NAMALWA (cell line): ENCODE measurements at regions not wholly inside any gene's neighbourhood (a gene's known extent, or its start where the extent isn't known, plus 50 kb on each side); places are given as distances from the start of the nearest gene placed in this dataset.

Experiments
- DNase-seq: peaks from one replicate; pipeline ENCODE4 v3.0.0-alpha.2; 2015; ENCODE audit warnings: low spot score

DNA sequence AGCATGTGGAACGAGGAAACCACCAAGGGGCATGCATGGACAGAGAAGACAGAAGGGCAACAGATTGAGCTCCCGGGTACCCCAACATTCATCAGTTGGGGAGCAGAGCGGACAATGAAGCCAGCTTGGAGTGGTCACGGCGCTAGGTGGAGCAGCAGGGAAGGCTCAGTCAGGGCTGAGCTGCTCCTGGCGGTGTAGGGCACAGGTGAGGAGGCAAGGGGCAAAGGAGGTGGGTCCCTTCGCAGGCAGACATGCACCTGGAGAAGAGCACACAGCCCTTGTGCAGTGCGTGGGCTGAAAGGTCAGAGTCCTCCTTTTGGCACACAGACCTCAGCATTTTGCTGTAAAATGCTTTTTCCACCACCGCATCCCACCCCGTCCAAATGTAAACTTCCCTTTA lies 90.0 kb upstream of the SLC6A6 start:
- DNase-seq: no peak

DNA sequence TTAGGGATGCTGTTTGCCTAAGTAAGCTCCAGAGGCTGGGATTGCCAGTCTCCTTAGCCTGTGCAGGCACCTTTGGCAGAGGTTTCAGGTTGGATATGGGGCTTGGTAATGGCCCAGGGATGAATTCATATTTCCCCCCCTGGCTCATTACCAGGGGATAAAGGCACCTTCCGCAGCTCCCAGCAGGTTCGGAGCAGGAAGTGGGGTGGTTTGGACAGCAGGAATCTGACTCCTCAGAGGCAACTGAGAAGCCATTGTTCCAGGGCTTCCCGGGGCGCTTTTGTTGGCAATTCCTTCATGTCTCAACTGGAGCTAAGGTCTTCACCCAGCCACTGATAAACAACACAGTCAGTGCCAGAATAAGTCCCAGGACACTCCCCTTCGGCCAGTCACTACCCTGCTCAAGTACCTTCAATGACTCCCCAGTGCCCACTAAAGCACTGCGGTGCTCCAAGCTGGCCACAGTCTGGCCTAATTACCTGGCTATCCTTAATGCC lies 85.3 kb upstream of the SLC6A6 start:
- DNase-seq: no peak

DNA sequence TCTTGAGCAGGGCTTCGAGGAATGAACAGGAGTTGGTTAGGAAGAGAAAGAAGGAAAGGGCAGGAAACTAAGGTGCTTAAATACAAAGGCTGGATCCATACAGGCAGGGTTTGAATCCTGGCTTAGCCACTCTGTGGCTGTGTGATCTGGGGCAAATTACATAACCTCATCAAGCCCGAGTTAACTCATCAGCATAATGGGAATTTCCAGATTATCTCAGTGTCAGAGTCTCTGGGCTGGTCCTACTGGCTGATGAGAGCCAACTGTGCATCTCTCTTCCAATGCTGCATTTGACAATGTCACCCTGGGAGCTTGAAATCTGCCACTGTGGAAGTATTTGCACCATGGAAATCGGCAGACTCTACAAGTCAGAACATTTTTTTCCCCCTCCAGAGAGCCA lies 83.8 kb upstream of the SLC6A6 start:
- no peak for DNase-seq

DNA sequence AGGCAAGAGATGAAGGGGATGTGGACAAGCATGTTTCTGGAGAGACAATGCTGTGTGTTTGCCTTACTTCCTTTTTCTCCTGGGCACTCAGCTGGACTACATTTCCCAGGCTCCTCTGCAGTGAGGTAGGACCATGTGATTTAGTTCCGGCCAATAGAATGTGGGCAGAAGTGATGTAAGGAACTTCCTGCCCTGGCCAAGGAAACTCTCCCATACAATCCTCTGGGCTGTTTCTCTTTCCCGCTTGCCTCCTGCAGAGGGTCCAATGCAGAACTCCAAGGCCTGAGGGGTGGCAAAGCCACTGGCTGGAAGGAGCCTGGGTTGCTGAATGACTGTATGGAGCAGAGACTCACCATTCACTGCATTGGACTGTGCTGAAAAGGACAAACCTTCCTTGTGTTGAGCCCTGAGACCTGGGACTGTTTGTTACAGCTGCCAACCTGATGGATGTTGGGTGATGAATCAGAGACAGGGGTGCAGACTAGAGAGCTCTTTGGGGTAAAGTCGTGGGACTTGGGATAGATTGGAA lies 82.7 kb upstream of the SLC6A6 start:
- peak; percentile 95 for DNase-seq

- no peak for DNase-seq
Observed at GRCh38 chr3:14320219-14320618, 82.2 kb upstream of the SLC6A6 start.

DNA sequence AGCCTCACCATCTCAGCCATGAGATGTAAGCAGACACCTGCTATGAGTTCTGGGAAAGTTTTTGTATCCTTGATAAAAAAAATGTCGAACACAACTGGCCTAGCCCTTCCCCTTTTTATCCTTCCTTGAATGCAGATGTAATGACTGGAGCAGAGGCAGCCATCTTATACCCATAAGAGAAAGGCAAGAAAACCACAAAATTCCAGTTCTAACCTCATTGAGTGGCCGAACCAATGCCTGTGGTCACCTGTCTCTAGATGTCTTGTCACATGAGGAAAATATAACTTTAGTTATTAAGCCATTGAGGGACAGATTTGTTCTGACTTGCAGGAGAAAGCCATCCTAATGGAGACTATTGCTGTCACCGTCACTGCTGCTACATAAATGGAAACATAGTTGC lies 80.4 kb upstream of the SLC6A6 start:
- no peak for DNase-seq

DNA sequence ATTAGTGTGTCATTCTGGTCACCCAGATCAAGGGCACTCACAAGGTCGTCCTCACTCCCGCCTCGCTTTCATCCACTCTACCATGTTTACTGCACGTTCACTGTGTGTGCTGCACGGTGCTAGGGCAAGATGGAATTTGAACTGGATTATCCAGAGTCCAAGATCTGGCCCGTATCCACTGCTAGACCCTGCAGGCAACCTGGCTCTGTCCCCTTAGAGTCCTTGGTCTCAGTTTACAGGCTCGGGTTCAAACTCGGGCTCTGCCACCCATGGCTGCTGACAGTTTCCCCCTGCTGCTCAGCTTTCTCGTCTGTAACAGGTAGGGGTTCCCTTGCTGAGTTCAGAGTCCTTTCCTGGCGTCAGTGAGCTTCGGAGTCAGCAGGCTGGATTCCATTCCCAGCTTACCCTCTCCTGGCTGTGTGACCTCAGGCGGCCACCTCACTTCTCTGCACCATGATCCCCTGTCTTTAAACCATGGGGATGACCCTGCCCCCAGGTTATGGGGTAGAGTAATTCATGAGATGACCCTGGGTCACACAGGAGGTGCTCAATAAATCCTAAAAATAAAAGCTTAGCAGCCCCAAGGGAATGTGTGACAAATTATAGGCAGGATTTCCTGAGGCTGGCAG lies 79.6 kb upstream of the SLC6A6 start:
- DNase-seq: no peak

GRCh38 chr3:14323401-14324223 lies 78.8 kb upstream of the SLC6A6 start:
- DNase-seq: no peak

- DNase-seq: no peak
Observed at GRCh38 chr3:14324224-14324944, 78.0 kb upstream of the SLC6A6 start.

GRCh38 chr3:14328422-14328821 lies 74.0 kb upstream of the SLC6A6 start:
- DNase-seq: no peak

- DNase-seq: peak; percentile 6
Observed at GRCh38 chr3:14329116-14329830, 73.1 kb upstream of the SLC6A6 start.

DNA sequence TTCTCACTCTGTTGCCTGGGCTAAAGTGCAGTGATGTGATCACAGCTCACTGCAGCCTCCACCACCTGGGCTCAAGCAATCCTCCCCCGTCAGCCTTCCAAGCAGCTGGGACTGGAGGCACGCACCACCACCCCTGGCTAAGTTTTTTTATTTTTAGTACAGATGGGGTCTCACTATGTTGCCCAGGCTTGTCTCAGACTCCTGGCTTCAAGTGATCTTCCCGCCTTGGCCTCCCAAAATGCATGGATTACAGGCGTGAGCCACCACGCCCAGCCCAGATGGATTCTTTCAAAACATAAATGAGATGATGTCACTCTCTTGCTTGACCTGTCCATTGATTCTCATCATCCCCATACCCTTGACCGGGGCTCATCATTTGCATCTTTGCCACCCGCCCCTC lies 72.6 kb upstream of the SLC6A6 start:
- DNase-seq: peak; percentile 39

DNA sequence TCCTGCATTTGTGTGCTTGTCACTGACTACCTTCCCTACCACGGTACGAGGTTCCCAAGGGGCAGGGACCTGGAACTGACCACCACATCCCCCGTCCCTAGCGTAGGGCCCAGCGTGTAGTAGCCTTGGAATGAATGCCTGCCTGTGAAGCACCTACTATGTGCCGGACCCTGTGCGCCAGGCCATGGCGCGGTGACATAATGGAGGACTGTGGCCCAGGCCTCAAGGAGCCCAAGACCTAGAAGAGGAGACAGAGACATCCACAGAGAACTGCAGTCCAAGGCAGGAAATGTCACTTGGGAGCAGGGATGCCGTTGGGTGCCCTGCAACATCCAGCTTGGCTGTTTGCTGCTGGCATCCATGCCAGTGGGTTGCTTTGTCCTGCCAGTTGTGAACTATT lies 71.9 kb upstream of the SLC6A6 start:
- DNase-seq: no peak

DNA sequence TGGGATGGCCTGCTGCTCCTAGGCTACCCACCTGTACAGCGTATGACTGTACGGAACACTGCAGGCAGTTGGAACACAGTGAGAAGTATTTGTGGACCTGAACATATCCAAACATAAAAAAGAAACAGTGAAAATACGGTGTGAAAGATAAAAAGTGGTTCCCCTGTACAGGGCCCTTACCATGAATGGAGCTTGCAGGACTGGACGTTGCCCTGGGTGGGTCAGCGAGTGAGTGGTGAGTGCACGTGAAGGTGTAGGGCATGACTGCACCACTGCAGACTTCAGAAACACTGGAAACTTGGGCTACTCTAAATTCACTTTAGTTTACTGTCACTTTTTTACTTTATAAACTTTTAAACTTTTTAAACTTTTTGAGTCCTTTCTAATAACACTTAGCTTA lies 71.2 kb upstream of the SLC6A6 start:
- DNase-seq: no peak

- DNase-seq: no peak
Observed at GRCh38 chr3:14332392-14332791, 70.0 kb upstream of the SLC6A6 start.

GRCh38 chr3:14333215-14333614 lies 69.2 kb upstream of the SLC6A6 start:
- no peak for DNase-seq

DNA sequence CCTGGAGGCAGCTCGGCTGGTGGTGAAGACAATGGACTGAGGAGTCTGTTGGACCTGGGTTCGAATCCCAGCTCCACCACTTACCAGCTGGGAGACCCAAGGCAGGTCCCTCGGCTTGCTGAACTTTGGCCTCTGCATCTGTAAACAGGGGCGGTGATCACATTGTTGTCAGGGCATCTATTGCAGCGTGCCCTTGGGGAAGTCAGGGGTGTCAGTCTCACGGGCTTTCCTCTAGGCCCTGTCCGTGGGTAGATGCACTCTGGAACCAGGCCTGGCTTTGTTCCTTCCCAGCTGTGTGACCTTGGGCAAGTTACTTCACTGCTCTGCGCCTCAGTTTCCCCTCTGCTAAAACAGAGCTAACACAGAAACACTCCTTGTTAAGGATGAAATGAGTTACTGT lies 68.8 kb upstream of the SLC6A6 start:
- DNase-seq: no peak

DNA sequence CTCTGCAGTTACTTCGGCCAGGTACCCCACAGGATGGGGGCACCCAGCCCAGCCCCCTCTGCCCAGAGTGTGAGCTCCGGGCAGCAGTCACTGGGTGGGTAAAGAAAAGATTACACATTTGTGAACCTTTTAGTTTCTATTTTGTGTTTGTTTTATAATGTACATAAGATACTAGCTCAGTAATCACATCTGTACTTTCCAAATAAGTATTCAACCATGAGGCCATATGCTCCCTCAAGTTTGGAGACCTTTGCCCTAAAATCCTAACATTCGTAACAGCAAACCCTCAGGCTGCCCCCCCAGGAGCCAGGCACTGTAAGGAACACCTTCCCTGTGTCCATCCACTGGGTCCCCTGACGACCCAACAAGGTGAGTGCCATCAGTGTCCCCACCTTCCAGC lies 68.3 kb upstream of the SLC6A6 start:
- DNase-seq: no peak

GRCh38 chr3:14334936-14335335 lies 67.5 kb upstream of the SLC6A6 start:
- no peak for DNase-seq

- peak; percentile 71 for DNase-seq
Observed at GRCh38 chr3:14335774-14336748, 66.3 kb upstream of the SLC6A6 start.
